ENCODE measurements at regions not wholly inside any gene's neighbourhood (a gene's known extent, or its start where the extent isn't known, plus 50 kb on each side); places are given as distances from the start of the nearest gene placed in this dataset.

DNA sequence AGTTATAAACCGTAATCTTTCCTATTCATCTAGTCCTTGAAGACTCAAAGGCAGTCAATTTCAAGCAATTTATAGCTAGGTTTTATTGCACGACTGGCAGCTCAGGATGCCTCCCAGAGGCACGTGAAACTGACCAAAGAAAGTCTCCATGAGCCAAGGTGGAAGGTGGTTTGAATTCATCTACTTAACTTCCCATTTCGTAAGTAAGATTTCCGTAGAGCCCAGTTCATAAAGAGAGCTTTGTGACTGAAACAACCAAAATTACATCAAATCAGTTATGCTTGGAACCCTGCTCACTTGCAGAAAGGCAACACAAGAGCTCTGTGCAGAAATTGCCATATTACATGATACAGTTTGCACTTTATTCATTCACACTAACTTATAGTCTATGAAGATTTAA is 556.0 kb downstream of the TRIML1 start:
- H3K4me3 ChIP-seq (ENCODE audit: low read length): no peak overlapping the region
- H3K36me3 Mint-ChIP-seq (ENCODE audit: low read depth): no peaks in the 10 kb centered on the region
- no peak for DNase-seq
- H3K27me3 Mint-ChIP-seq (ENCODE audit: insufficient read depth): no peaks in the 10 kb centered on the region
- 93 to 100% methylated on average over 3 to 5 of the region's 5 CpGs for WGBS, 2 experiments (ENCODE audit: insufficient coverage in 1 of 2, insufficient read length in 1 of 2)
- H3K4me1 Mint-ChIP-seq: no peaks in the 10 kb centered on the region
- H3K27ac Mint-ChIP-seq: no peak overlapping the region
- H3K27me3 ChIP-seq (ENCODE audit: control insufficient read depth, insufficient read depth, low read length, poor library complexity, severe bottlenecking): no peaks in the 10 kb centered on the region
- no peaks in the 10 kb centered on the region for H3K36me3 ChIP-seq (ENCODE audit: control insufficient read depth, insufficient read depth, low read length)
- no peak overlapping the region for H3K4me3 Mint-ChIP-seq
- no peak overlapping the region for H3K9ac ChIP-seq (ENCODE audit: extremely low read depth, low read length, poor library complexity, severe bottlenecking)
- no peaks in the 10 kb centered on the region for H3K9me3 Mint-ChIP-seq
- no peaks in the 10 kb centered on the region for H3K4me1 ChIP-seq (ENCODE audit: control insufficient read depth, insufficient read depth, low read length)
- H3K9me3 ChIP-seq (ENCODE audit: control insufficient read depth, low read length): no peaks in the 10 kb centered on the region
- TF ChIP-seq, protein P1, sequence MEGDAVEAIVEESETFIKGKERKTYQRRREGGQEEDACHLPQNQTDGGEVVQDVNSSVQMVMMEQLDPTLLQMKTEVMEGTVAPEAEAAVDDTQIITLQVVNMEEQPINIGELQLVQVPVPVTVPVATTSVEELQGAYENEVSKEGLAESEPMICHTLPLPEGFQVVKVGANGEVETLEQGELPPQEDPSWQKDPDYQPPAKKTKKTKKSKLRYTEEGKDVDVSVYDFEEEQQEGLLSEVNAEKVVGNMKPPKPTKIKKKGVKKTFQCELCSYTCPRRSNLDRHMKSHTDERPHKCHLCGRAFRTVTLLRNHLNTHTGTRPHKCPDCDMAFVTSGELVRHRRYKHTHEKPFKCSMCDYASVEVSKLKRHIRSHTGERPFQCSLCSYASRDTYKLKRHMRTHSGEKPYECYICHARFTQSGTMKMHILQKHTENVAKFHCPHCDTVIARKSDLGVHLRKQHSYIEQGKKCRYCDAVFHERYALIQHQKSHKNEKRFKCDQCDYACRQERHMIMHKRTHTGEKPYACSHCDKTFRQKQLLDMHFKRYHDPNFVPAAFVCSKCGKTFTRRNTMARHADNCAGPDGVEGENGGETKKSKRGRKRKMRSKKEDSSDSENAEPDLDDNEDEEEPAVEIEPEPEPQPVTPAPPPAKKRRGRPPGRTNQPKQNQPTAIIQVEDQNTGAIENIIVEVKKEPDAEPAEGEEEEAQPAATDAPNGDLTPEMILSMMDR (conservative IDR thresholded peaks at IDR 0.05): no peak
- no peak overlapping the region for H3K27ac ChIP-seq (ENCODE audit: low read depth, low read length)

DNA sequence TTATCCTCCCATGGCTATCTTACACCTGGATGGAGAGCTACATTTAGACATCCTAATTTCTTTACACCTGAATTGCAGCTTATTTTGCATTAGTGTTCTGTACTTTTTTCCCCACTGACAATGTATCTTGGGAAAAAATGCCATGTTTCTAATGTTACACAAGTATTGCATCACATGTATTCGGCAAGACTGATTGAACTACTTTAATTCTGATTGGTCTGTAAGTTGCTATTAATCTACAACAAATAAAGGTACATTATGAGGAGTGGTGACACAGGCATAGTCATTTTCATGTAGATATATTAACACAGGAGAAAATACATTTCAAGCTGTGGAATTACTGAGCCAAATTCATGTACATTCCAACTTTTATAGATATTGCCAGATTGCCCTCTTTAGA is 558.0 kb downstream of the TRIML1 start:
- H3K27me3 Mint-ChIP-seq (ENCODE audit: insufficient read depth): no peaks in the 10 kb centered on the region
- no peaks in the 10 kb centered on the region for H3K36me3 Mint-ChIP-seq (ENCODE audit: low read depth)
- no peak for DNase-seq
- no peaks in the 10 kb centered on the region for H3K4me1 ChIP-seq (ENCODE audit: control insufficient read depth, insufficient read depth, low read length)
- H3K36me3 ChIP-seq (ENCODE audit: control insufficient read depth, insufficient read depth, low read length): no peaks in the 10 kb centered on the region
- H3K27ac ChIP-seq (ENCODE audit: low read depth, low read length): no peak overlapping the region
- H3K9ac ChIP-seq (ENCODE audit: extremely low read depth, low read length, poor library complexity, severe bottlenecking): no peak overlapping the region
- H3K9me3 Mint-ChIP-seq: no peaks in the 10 kb centered on the region
- no peaks in the 10 kb centered on the region for H3K4me1 Mint-ChIP-seq
- TF ChIP-seq, protein P1 (conservative IDR thresholded peaks at IDR 0.05): no peak
- H3K4me3 Mint-ChIP-seq: no peak overlapping the region
- no peak overlapping the region for H3K27ac Mint-ChIP-seq
- H3K27me3 ChIP-seq (ENCODE audit: control insufficient read depth, insufficient read depth, low read length, poor library complexity, severe bottlenecking): no peaks in the 10 kb centered on the region
- H3K4me3 ChIP-seq (ENCODE audit: low read length): no peak overlapping the region
- no peaks in the 10 kb centered on the region for H3K9me3 ChIP-seq (ENCODE audit: control insufficient read depth, low read length)
- WGBS, 2 experiments (ENCODE audit: insufficient coverage in 1 of 2, insufficient read length in 1 of 2): 83% methylated on average over 1 of the region's 1 CpG; no CpG with 5 or more reads in 1 of the 2 experiments

DNA sequence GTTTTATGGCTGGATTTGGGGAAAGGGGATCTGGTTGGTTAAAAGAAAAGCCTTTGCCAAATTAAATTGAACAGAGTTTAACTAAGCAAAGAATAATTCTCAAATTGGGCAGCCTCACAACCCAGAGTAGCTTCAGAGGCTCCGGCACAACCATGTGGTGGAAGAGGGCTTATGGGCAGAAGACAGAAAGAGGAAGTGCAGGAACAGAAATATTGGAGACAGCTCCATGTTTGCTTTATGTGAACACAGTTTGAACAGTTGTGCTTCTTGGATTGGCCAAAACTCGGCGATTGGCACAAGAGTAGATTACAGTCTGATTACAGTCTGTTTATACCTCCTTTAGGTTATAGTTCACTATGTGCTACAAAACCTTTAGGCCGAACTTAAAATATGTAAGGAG is 562.7 kb downstream of the TRIML1 start:
- H3K36me3 Mint-ChIP-seq (ENCODE audit: low read depth): no peaks in the 10 kb centered on the region
- no peaks in the 10 kb centered on the region for H3K27me3 Mint-ChIP-seq (ENCODE audit: insufficient read depth)
- Histone ChIP-seq H3K4me1 (ENCODE audit: control insufficient read depth, insufficient read depth, low read length) (no peaks in the 10 kb centered on the region), H3K9me3 (ENCODE audit: control insufficient read depth, low read length) (no peaks in the 10 kb centered on the region), H3K27ac (ENCODE audit: low read depth, low read length) (no peak overlapping the region), H3K4me3 (ENCODE audit: low read length) (no peak overlapping the region), H3K27me3 (ENCODE audit: control insufficient read depth, insufficient read depth, low read length, poor library complexity, severe bottlenecking) (no peaks in the 10 kb centered on the region), H3K9ac (ENCODE audit: extremely low read depth, low read length, poor library complexity, severe bottlenecking) (no peak overlapping the region), H3K36me3 (ENCODE audit: control insufficient read depth, insufficient read depth, low read length) (no peaks in the 10 kb centered on the region)
- no peaks in the 10 kb centered on the region for H3K9me3 Mint-ChIP-seq
- 82 to 93% methylated on average over 4 of the region's 4 CpGs for WGBS, 2 experiments (ENCODE audit: insufficient coverage in 1 of 2, insufficient read length in 1 of 2)
- H3K27ac Mint-ChIP-seq: no peak overlapping the region
- H3K4me3 Mint-ChIP-seq: no peak overlapping the region
- DNase-seq: no peak
- TF ChIP-seq, protein P1 (conservative IDR thresholded peaks at IDR 0.05): no peak
- H3K4me1 Mint-ChIP-seq: no peaks in the 10 kb centered on the region

Measured in endodermal cell (in vitro differentiated cells).